A673 (cell line): ENCODE measurements at regions not wholly inside any gene's neighbourhood (a gene's known extent, or its start where the extent isn't known, plus 50 kb on each side); places are given as distances from the start of the nearest gene placed in this dataset.

Experiments used
- CTCF ChIP-seq: fragments of 300-800, 200-600 bp; sonication (generic); conservative IDR thresholded peaks from 2 replicates; pipeline ENCODE4 v1.5.1; 2017; ENCODE audit warnings: low read depth, mild to moderate bottlenecking, antibody characterized with exemption, low read length, moderate library complexity, mixed read lengths
- EZH2 ChIP-seq: fragments of 200-600 bp; sonication (generic); IDR thresholded peaks from 2 replicates; pipeline ENCODE4 v1.6.1; 2017; ENCODE audit warnings: borderline replicate concordance, low read depth, mild to moderate bottlenecking, mixed read lengths, antibody characterized with exemption, low read length; ENCODE audit not compliant: poor library complexity, severe bottlenecking

- TF ChIP-seq EZH2 (no peak), CTCF (no peak)
These were observed 278.2 kb downstream of the RRAGC start for GRCh38 chr1:38581396-38581795.
